Inferior parietal cortex (tissue), 1 donor: ENCODE measurements at regions not wholly inside any gene's neighbourhood (a gene's known extent, or its start where the extent isn't known, plus 50 kb on each side); places are given as distances from the start of the nearest gene placed in this dataset.
"Not testable (repeated sequence)": the region's sequence is repeated elsewhere in the genome, so short reads cannot be mapped to it uniquely, and the experiment has no call there.

ENCODE experiments used
- DNase-seq: peaks from one replicate; pipeline ENCODE4 v3.0.0-alpha.2; 2016; ENCODE audit errors: extremely low spot score

- no peak for DNase-seq
Measured at GRCh38 chr7:67359900-67360299, 363.3 kb downstream of the TYW1 start.

DNA sequence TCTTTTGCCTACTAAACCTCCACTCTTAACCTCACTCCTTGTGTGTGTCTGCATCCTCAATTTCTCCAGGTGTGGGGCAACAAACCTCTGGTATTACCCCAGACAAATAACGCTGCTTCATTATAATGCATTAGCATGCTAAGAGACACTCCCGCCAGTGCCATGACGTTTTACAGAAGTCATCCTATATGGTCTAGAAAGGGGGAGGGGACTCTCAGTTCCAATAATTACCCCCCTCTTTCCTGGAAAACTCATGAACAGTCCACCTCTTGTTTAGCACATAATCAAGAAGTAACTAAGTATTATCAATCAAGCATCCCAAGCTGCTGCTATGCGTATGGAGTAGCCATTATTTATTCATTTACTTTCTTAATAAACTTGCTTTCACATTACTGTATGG is 364.5 kb downstream of the TYW1 start:
- no peak for DNase-seq

GRCh38 chr7:67364441-67365017 is 367.9 kb downstream of the TYW1 start:
- no peak for DNase-seq

DNA sequence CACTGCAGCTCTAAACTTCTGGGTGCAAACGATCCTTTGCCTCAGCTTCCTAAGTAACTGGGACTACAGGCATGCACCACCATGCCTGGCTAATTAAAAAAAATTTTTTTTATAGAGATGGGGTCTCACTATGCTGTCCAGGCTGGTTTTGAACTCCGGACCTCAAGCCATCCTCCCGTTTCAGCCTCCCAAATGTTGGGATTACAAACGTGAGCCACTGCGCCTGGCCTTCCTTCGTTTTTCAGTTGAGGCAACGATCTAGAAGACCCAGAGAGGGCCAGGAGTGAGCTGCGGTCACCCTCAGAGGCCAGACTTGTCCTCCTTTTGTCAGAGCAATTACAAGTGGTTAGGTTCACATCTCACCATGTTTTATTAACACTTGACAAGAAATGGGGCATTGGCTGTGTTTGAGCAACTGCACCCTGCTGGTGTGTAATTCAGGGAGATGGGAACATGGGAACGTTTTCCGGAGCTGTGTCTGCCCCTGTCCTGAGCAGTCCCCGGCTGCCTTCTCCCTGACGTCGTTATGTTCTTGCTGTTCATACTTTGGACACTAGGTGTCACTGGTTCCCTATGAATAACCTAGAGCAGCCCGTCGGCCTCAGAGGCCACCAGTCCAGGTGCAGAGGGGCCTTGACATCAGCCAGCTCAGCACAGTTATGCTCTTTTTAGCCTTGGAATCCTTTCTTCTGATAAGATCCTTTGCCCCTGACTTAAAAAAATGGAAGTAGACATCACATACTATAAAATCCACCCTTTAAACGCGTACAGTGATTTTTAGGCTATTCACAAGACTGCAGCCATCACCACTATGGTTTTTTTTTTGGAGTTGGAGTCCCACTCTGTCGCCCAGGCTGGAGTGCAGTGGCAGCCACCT is 375.0 kb downstream of the TYW1 start:
- DNase-seq, result peak; percentile 89

GRCh38 chr7:67373389-67373788 is 376.8 kb downstream of the TYW1 start:
- not testable (repeated sequence) for DNase-seq

DNA sequence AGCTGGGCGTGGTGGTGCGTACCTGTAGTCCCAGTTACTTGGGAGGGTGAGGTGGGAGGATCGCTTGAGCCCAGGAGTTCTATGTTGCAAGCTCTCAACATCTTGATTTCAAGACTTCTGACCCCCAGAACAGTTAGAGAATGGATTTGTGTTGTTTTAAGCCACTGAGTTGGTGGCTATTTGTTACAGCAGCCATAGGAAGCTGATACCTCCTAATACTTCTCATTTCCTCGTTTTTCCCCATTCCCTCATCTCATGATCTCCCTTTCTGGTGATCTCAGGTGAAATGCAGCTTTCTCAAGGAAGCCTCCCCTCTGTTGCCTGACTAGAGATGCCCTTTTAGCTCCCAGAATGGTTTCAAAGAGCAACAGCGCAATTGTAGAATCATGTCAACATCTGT is 378.8 kb downstream of the TYW1 start:
- DNase-seq, result no peak

GRCh38 chr7:67377939-67378862 is 381.6 kb downstream of the TYW1 start:
- peak; percentile 86 for DNase-seq

- DNase-seq, result no peak
Measured at GRCh38 chr7:67380326-67380725, 383.7 kb downstream of the TYW1 start.

- DNase-seq, result no peak
Measured at GRCh38 chr7:67380858-67381257, 384.2 kb downstream of the TYW1 start.

GRCh38 chr7:67387851-67388250 is 391.2 kb downstream of the TYW1 start:
- no peak for DNase-seq

DNA sequence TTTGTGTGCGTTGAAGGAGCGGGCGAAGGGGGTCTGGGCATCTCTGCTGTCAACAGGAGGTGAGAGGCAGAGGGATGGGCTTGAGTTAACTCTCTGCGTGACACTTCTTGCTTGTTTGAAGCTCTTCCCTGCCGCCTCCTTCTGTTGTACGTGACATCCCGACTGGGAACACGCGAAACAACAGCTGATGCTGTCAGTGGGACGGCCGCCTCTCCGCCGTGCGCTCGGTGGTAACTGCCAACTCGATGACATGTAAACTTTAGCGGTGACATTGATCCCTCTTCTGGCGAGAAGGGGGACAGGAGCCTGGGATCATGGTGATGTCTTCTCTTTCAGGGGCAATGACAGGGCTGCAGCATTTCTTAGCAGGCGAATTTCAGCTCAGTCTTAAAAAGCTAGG is 394.5 kb downstream of the TYW1 start:
- DNase-seq, result no peak

DNA sequence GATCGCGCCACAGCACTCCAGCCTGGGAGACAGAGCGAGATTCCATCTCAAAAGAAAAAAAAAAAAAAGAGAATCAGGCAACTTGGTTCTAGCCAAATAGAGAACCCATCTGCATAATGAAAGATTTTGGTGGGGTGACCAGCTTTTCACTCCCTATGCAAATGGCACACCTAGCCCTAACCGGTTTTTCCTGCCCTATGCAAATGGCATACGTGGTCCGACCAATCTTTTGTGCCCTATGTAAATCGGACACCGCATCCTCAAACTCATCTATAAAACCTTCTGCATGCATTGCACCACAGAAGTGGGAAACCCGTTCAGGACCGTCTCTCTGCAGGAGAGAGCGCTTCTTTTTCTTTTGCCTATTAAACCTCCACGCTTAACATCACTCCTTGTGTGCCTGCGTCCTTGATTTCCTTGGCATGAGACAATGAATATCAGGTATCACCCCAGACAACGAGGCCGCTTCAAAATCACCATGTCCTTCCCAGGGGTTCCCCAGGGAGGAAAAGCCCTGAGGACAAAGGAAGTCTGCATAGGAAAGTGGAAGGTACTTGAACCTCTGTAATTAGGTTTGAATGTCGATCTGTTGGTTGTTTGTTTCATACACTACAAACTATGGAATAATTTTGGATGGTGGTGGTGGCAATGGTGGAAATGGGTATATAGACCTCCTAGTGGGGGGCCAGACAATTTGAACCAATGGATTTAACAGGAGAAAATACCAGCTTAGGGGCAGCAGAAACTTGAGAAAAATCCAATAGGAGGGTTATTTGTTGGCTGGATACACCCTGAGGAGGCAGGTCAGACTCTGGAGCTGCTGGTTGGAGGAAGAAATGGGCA is 396.2 kb downstream of the TYW1 start:
- DNase-seq, result no peak

- DNase-seq, result no peak
Measured at GRCh38 chr7:67393903-67394302, 397.3 kb downstream of the TYW1 start.

GRCh38 chr7:67398916-67399315 is 402.3 kb downstream of the TYW1 start:
- no peak for DNase-seq

- no peak for DNase-seq
Measured at GRCh38 chr7:67401492-67401891, 404.9 kb downstream of the TYW1 start.

DNA sequence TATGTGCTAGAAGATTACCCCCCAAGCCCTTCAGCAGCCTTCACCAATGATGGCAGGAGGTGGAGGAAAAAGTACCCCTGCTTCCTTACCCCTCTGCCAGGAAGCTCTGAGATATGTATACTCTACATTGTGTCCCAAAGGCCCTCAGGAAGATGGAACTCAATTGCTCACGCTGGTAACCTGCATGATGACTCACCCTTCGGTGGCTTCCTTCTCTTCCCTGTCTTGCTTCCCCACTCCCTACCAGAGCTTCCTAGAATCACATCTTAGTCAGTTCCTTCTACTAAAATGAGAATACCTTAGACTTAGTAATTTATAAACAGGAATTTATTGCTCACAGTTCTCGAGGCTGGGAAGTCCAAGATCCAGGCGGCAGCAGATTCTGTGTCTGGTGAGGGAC is 405.6 kb downstream of the TYW1 start:
- DNase-seq, result no peak

DNA sequence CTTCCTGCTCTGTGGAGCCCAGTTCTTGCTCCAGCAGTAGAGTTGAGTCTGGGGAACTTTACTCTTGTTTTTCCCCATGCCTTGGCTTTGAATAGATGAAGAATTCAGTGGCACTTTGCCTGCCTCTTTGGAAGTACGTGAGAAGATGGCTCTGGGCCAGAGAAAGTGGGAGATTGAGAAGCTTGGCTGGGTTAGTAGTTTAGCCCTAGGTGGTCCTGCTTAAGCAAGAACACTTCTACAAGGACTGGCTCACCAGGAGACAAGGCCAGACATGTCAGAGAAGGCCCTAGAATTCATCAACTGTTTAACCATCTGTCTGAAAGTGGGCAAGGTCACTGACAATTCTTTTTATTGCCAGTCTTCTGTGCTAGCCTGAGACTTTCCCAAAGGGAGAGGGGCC is 410.3 kb downstream of the TYW1 start:
- DNase-seq, result no peak

- DNase-seq, result no peak
Measured at GRCh38 chr7:67407392-67408071, 410.9 kb downstream of the TYW1 start.

GRCh38 chr7:67408109-67408508 is 411.5 kb downstream of the TYW1 start:
- no peak for DNase-seq

- no peak for DNase-seq
Measured at GRCh38 chr7:67413670-67414069, 417.0 kb downstream of the TYW1 start.

- DNase-seq, result no peak
Measured at GRCh38 chr7:67414858-67415257, 418.2 kb downstream of the TYW1 start.
